Body of pancreas (tissue), 4 donors: ENCODE measurements at regions not wholly inside any gene's neighbourhood (a gene's known extent, or its start where the extent isn't known, plus 50 kb on each side); places are given as distances from the start of the nearest gene placed in this dataset.
A peak's percentile ranks its signal among the peaks of the same experiment; 100 is the strongest.
"Not testable (repeated sequence)": the region's sequence is repeated elsewhere in the genome, so short reads cannot be mapped to it uniquely, and the experiment has no call there.

Source experiments
- ATAC-seq: fragments of 150-250 bp; one replicate; pipeline ENCODE4 v1.9.1; 2016
- DNase-seq, 4 donors: peaks; one replicate each; pipeline ENCODE4 v3.0.0-alpha.2; 2019
- H3K27ac ChIP-seq, 4 donors: fragments of 200-600 bp; sonication (generic); 1 replicate in 3 of 4; 2 replicates in 1 of 4; pipeline versions ENCODE4 v1.5.1 to v1.6.1; 2016 to 2019; ENCODE audit warnings: mild to moderate bottlenecking in 1 of 4, mixed read lengths in 1 of 4, moderate library complexity in 1 of 4
- H3K27me3 ChIP-seq, 2 donors: fragments of 200-600 bp; sonication (generic); one replicate each; pipeline ENCODE4 v1.6.0; 2016; ENCODE audit warnings: mild to moderate bottlenecking in 1 of 2
- H3K36me3 ChIP-seq, 2 donors: fragments of 200-600 bp; sonication (generic); replicated peaks in 1 of 2; 2 replicates each; pipeline ENCODE4 v1.5.1; 2016; ENCODE audit warnings: low read depth in 2 of 2; ENCODE audit not compliant: insufficient read depth in 1 of 2
- H3K4me1 ChIP-seq: fragments of 200-600 bp; sonication (generic); one replicate; pipeline ENCODE4 v1.6.0; 2016
- H3K4me3 ChIP-seq, 2 donors: fragments of 200-600 bp; sonication (generic); 1 replicate in 1 of 2; 2 replicates in 1 of 2; pipeline ENCODE4 v1.5.1; 2016 to 2019
- H3K9me3 ChIP-seq, 3 donors: fragments of 200-600 bp; sonication (generic); 1 replicate in 2 of 3; 2 replicates in 1 of 3; pipeline ENCODE4 v1.5.1; 2016
- POLR2A ChIP-seq, 3 donors: fragments of 450-650 bp; IDR thresholded peaks; one replicate each; pipeline ENCODE4 v1.6.1; 2016; ENCODE audit warnings: antibody characterized with exemption in 3 of 3, mild to moderate bottlenecking in 2 of 3
- WGBS, 2 donors: methylation state at CpG; one replicate each; pipeline ENCODE4 v1.1.5; 2017; 5-methylcytosine and 5-hydroxymethylcytosine counted together
- intact Hi-C: fragments of 100-400 bp; cut with DNase I; formaldehyde crosslinking; loops from one replicate; pipeline ENCODE4 v1.15.1; 2023
- TF ChIP-seq, protein P1 (sequence below), 7 experiments: fragments of 450-650 bp in 4 of 7; fragments of 200-600 bp in 3 of 7; sonication (generic) in 3 of 7; IDR thresholded peaks; one replicate each; pipeline ENCODE4 v1.5.1; 2016 to 2019; ENCODE audit warnings: antibody characterized with exemption in 7 of 7

DNA sequence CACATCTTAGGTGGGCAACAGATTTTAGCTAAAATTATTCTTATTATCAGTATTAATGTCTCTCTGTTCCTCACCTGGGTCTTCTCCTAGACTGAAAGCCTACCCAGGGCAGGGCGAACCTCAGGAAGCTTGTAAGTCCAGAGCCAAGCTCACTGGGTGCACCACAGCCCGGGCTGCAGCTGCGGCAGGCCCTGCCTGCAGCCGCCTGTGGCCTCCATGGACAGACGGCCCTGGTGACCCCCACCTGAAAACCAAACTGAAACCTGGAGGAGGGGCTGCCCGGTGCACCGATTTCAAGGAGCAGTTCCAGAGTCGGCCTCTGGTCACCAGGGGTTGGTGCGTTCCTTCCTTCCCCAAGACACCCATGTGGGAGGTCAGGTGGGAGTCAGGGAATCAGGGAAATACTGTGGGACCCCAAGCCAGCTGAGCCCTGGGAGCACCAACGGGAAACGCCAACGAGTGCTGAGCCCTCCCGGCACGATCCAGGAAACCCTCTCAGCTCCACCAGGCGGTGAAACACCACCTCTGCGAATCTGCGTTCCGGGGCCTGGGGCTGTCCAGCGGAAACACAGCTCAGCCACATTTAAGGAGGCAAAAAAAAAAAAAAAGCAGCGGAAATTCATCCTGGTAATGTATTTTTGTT is 68.6 kb upstream of the PPP1R26 start:
- Histone ChIP-seq H3K4me3 (no peak overlapping the region), H3K36me3 (no peaks in the 10 kb centered on the region), H3K9me3 (no peaks in the 10 kb centered on the region), H3K27me3 (peaks cover 0 to 5% of the 10 kb centered on the region in 2 donors), H3K4me1 (peaks cover 6% of the 10 kb centered on the region), H3K27ac (no peak overlapping the region)
- no peak for TF ChIP-seq POLR2A (IDR thresholded peaks at IDR 0.05)
- TF ChIP-seq, protein P1, sequence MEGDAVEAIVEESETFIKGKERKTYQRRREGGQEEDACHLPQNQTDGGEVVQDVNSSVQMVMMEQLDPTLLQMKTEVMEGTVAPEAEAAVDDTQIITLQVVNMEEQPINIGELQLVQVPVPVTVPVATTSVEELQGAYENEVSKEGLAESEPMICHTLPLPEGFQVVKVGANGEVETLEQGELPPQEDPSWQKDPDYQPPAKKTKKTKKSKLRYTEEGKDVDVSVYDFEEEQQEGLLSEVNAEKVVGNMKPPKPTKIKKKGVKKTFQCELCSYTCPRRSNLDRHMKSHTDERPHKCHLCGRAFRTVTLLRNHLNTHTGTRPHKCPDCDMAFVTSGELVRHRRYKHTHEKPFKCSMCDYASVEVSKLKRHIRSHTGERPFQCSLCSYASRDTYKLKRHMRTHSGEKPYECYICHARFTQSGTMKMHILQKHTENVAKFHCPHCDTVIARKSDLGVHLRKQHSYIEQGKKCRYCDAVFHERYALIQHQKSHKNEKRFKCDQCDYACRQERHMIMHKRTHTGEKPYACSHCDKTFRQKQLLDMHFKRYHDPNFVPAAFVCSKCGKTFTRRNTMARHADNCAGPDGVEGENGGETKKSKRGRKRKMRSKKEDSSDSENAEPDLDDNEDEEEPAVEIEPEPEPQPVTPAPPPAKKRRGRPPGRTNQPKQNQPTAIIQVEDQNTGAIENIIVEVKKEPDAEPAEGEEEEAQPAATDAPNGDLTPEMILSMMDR (IDR thresholded peaks at IDR 0.05) = no peak
- DNase-seq = no peak
- intact Hi-C loops = loop anchor here (5.0 to 10.0 kb wide), 3 partner anchors 324 to 716 kb away; partner anchors contain the start of gene OLFM1
- 70 to 84% methylated on average over 16 to 20 of the region's 20 CpGs for WGBS, 2 donors
- ATAC-seq = no peak

DNA sequence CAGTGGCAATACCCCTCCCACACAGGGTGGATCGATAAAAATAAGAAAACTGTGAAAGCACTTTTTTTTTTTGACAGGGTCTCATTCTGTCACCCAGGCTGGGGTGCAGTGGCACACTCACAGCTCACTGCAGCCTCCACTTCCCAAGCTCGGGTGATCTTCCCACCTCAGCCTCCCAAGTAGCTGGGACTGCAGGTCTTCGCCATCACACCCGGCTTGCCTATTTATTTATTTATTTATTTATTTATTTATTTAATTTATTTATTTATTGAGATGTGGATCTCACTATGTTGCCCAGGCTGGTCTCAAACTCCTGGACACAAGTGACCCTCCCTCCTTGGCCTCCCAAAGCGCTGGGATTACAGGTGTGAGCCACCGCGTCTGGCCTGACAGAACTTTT is 68.0 kb upstream of the PPP1R26 start:
- not testable (repeated sequence) for DNase-seq, H3K9me3 ChIP-seq, H3K27ac ChIP-seq, H3K4me1 ChIP-seq, H3K4me3 ChIP-seq, ATAC-seq, H3K27me3 ChIP-seq, H3K36me3 ChIP-seq
- WGBS, 2 donors = 84 to 89% methylated on average over 7 of the region's 7 CpGs
- intact Hi-C loops = loop anchor here (5.0 to 10.0 kb wide), 3 partner anchors 324 to 717 kb away; partner anchors contain the start of gene OLFM1

DNA sequence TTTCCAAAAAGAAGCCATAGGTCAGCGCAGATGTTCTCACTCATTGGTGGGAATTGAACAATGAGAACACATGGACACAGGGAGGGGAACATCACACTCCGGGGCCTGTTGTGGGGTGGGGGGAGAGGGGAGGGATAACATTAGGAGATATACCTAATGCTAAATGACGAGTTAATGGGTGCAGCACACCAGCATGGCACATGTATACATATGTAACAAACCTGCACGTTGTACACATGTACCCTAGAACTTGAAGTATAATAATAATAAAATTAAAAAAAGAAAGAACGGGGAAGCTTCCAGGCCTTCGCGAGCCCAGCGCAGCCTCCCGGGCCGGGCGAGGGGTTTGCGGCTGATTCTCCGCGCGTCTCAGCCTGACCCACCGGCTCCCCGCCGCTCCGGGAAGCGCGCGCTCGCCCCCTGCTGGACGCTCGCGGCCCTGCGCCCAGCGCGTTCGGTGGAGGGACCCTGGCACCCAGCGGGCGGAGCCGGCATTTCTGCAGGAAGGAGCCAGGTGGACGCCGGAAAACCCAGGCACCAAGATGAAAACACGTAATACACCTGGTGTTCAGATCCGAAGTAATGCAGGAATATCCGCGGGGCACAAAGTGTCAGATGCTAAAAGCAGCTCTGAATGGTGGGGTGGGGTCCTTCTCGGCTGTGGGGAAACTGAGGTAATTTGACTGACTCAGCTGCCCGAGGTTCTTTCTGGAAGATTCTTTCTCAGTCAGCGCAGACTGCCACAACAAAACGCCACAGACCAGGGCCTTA is 67.1 kb upstream of the PPP1R26 start:
- not testable (repeated sequence) for H3K4me3 ChIP-seq, H3K27me3 ChIP-seq, H3K4me1 ChIP-seq, H3K36me3 ChIP-seq, H3K27ac ChIP-seq, H3K9me3 ChIP-seq
- intact Hi-C loops = loop anchor here (5.0 to 10.0 kb wide), 3 partner anchors 325 to 718 kb away; partner anchors contain the start of gene OLFM1
- DNase-seq (peak; percentile 75 to 85 (median 82)), ATAC-seq (peak; percentile 87)
- TF ChIP-seq, protein P1 (IDR thresholded peaks at IDR 0.05) = peak; percentile 100
- 7 to 12% methylated on average over 27 to 43 of the region's 43 CpGs for WGBS, 2 donors

DNA sequence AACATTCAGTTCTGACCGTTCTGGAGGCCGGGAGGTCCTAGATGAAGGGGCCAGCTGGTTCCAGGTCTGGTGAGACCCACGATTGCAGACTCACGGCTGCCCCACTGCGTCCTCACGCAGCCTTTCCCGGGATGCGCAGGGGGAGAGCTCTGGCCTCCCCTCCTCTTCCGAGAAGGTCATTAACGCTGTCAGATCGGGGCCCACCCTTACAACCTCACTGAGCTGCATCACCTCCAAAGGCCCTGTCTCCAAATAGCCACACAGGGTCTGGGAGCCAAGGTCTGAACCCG is 66.6 kb upstream of the PPP1R26 start:
- intact Hi-C loops = loop anchor here (5.0 to 10.0 kb wide), 3 partner anchors 326 to 718 kb away; partner anchors contain the start of gene OLFM1
- Histone ChIP-seq H3K4me1 (peaks cover 6% of the 10 kb centered on the region), H3K27me3 (peaks cover 0 to 5% of the 10 kb centered on the region in 2 donors), H3K27ac (no peak overlapping the region), H3K9me3 (no peaks in the 10 kb centered on the region), H3K4me3 (no peak overlapping the region), H3K36me3 (no peaks in the 10 kb centered on the region)
- DNase-seq (no peak), ATAC-seq (no peak)
- WGBS, 2 donors = 40 to 62% methylated on average over 2 to 12 of the region's 12 CpGs
- TF ChIP-seq POLR2A (IDR thresholded peaks at IDR 0.05) = no peak
- TF ChIP-seq, protein P1 (IDR thresholded peaks at IDR 0.05) = no peak

DNA sequence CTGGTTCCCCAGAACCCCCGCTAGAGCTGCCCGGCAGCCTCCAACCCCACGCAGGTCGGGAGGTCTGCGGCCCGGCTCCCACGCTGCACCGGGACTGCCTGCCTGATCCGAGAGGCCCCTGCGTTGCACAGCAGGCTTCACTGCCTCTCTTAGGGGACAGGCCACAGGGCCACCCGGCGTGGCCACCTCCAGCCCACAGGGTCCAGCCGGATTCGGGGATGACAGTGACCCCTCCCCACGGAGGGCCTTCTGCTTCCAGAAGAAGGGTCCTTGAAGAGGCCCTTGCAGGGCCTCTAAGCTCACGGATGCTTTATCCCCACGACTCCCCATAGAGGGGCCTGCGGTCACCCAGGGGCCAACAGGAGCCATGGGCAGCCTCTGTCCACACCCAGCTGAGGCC is 66.1 kb upstream of the PPP1R26 start:
- H3K4me3 ChIP-seq = no peak overlapping the region
- H3K27ac ChIP-seq = no peak overlapping the region
- H3K4me1 ChIP-seq = peaks cover 6% of the 10 kb centered on the region
- WGBS, 2 donors = 50 to 70% methylated on average over 3 to 15 of the region's 18 CpGs
- peaks cover 0 to 5% of the 10 kb centered on the region in 2 donors for H3K27me3 ChIP-seq
- H3K36me3 ChIP-seq = no peaks in the 10 kb centered on the region
- ATAC-seq (no peak), DNase-seq (no peak)
- TF ChIP-seq, protein P1 (IDR thresholded peaks at IDR 0.05) = no peak
- no peak for TF ChIP-seq POLR2A (IDR thresholded peaks at IDR 0.05)
- intact Hi-C loops = loop anchor here (5.0 to 10.0 kb wide), 3 partner anchors 326 to 719 kb away; partner anchors contain the start of gene OLFM1
- H3K9me3 ChIP-seq = no peaks in the 10 kb centered on the region
